HEK293 (cell line): ENCODE measurements at regions not wholly inside any gene's neighbourhood (a gene's known extent, or its start where the extent isn't known, plus 50 kb on each side); places are given as distances from the start of the nearest gene placed in this dataset.

Experiments
- CTCF ChIA-PET: fragments of 350-600 bp; formaldehyde crosslinking; extraction: SDS; loops from one replicate; lab custom pipeline; 2021; ENCODE audit warnings: antibody characterized with exemption; lab: Yijun Ruan, JAX
- POLR2A ChIA-PET: fragments of 300-600 bp; formaldehyde crosslinking; extraction: SDS; loops from one replicate; lab custom pipeline; 2020; ENCODE audit warnings: antibody characterized with exemption, inconsistent platforms; lab: Yijun Ruan, JAX
- H3K27ac ChIP-seq: fragments of 200-500 bp; sonication (Bioruptor generic); 2 replicates; pipeline ENCODE4 v1.5.1; 2014; ENCODE audit warnings: low read depth, low read length, control low read depth, inconsistent platforms; ENCODE audit errors: extremely low read depth
- H3K36me3 ChIP-seq, 2 experiments: fragments of 200-500 bp in 1 of 2; sonication (Bioruptor generic) in 1 of 2; 1 replicate in 1 of 2; 2 replicates in 1 of 2; pipeline ENCODE4 v1.5.1; 2014 to 2017; ENCODE audit warnings: inconsistent platforms in 2 of 2, low read length in 2 of 2; ENCODE audit not compliant: control insufficient read depth in 2 of 2, insufficient read depth in 1 of 2
- H3K4me1 ChIP-seq: fragments of 200-500 bp; sonication (Bioruptor generic); 2 replicates; pipeline ENCODE4 v1.5.1; 2014; ENCODE audit warnings: mild to moderate bottlenecking, low read length, inconsistent platforms; ENCODE audit not compliant: control insufficient read depth, insufficient read depth
- H3K4me3 ChIP-seq: 2 replicates; pipeline ENCODE4 v1.5.1; 2011; ENCODE audit warnings: low read depth, mild to moderate bottlenecking, control low read depth, low read length, moderate library complexity
- H3K9me3 ChIP-seq: fragments of 200-500 bp; sonication (Bioruptor generic); 2 replicates; pipeline ENCODE4 v1.5.1; 2014; ENCODE audit warnings: low read depth, low read length, inconsistent platforms; ENCODE audit not compliant: control insufficient read depth, insufficient read depth
- ELK4 ChIP-seq: IDR thresholded peaks from 2 replicates; pipeline ENCODE4 v1.6.1; 2011; ENCODE audit warnings: mild to moderate bottlenecking, low read depth, low read length, borderline replicate concordance
- KLF7 ChIP-seq: fragments of 450-650 bp; formaldehyde crosslinking; IDR thresholded peaks from 2 replicates; pipeline ENCODE4 v1.5.1; 2016; ENCODE audit warnings: missing biosample characterization, missing genetic modification characterization, borderline replicate concordance
- PATZ1 ChIP-seq: fragments of 450-650 bp; formaldehyde crosslinking; IDR thresholded peaks from 2 replicates; pipeline ENCODE4 v1.5.1; 2016; ENCODE audit warnings: missing biosample characterization, missing genetic modification characterization
- PRDM10 ChIP-seq: fragments of 450-650 bp; formaldehyde crosslinking; IDR thresholded peaks from 2 replicates; pipeline ENCODE4 v1.5.1; 2016; ENCODE audit warnings: missing biosample characterization, missing genetic modification characterization
- REPIN1 ChIP-seq: fragments of 450-650 bp; formaldehyde crosslinking; IDR thresholded peaks from 2 replicates; pipeline ENCODE4 v1.5.1; 2017; ENCODE audit warnings: missing biosample characterization, missing genetic modification characterization, low read depth
- ZNF239 ChIP-seq: fragments of 450-650 bp; formaldehyde crosslinking; IDR thresholded peaks from 2 replicates; pipeline ENCODE4 v1.5.1; 2016; ENCODE audit warnings: missing biosample characterization, missing genetic modification characterization
- ZNF302 ChIP-seq: fragments of 450-650 bp; formaldehyde crosslinking; IDR thresholded peaks from 2 replicates; pipeline ENCODE4 v1.5.1; 2016; ENCODE audit warnings: missing biosample characterization, missing genetic modification characterization, low read depth
- ZNF335 ChIP-seq: fragments of 450-650 bp; formaldehyde crosslinking; conservative IDR thresholded peaks from 2 replicates; pipeline ENCODE4 v1.5.1; 2016; ENCODE audit warnings: missing biosample characterization, missing genetic modification characterization
- ZNF398 ChIP-seq: fragments of 450-650 bp; formaldehyde crosslinking; IDR thresholded peaks from 2 replicates; pipeline ENCODE4 v1.5.1; 2017; ENCODE audit warnings: missing biosample characterization, missing genetic modification characterization
- ZNF48 ChIP-seq: fragments of 450-650 bp; formaldehyde crosslinking; IDR thresholded peaks from 2 replicates; pipeline ENCODE4 v1.5.1; 2016; ENCODE audit warnings: missing biosample characterization, missing genetic modification characterization
- ZNF555 ChIP-seq: fragments of 450-650 bp; formaldehyde crosslinking; conservative IDR thresholded peaks from 2 replicates; pipeline ENCODE4 v1.5.1; 2017; ENCODE audit warnings: missing biosample characterization, mild to moderate bottlenecking, missing genetic modification characterization, inconsistent platforms
- TF ChIP-seq, protein P1 (sequence below): fragments of 450-650 bp; formaldehyde crosslinking; IDR thresholded peaks from 2 replicates; pipeline ENCODE4 v1.5.1; 2017; ENCODE audit warnings: missing biosample characterization, missing genetic modification characterization

DNA sequence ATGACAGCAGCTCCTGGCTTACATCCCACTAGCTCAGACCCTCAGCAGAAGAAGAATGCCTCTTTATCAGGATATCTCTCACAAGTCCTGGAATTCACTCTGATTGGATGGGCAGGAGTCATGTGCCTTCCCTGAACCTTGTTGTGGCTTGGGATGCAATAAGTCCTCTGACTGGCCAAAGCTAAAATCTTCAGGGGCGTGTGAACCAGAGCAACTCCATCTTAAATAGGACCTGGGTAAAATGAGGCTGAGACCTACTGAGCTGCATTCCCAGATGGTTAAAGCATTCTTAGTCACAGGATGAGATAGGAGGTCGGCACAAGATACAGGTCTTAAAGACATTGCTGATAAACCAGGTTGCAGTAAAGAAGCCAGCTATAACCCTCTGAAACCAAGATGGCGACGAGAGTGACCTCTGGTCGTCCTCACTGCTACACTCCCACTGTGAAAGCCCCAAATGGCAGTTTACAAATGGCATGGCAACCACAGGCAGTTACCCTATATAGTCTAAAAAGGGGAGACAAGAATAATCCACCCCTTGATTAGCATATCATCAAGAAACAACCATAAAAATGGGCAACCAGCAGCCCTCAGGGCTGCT, 60.4 kb upstream of the FICD start:
- no peaks in the 10 kb centered on the region for H3K36me3 ChIP-seq
- TF ChIP-seq KLF7 (no peak), ZNF335 (tag by site-specific recombination) (0 out of 2 replicates have a peak, but pooled peaks have one; percentile 15)
- TF ChIP-seq, all 188 proteins: peak for 1
- no peak overlapping the region for H3K4me3 ChIP-seq
- POLR2A ChIA-PET = no interaction called here
- no peaks in the 10 kb centered on the region for H3K9me3 ChIP-seq
- H3K27ac ChIP-seq = no peak overlapping the region
- H3K4me1 ChIP-seq = no peaks in the 10 kb centered on the region
- CTCF ChIA-PET = interaction anchor here (0.6 to 1.3 kb wide), 3 partner anchors 33 to 536 kb away, joined by 3 read pairs; no protein-coding TSS in a partner anchor

DNA sequence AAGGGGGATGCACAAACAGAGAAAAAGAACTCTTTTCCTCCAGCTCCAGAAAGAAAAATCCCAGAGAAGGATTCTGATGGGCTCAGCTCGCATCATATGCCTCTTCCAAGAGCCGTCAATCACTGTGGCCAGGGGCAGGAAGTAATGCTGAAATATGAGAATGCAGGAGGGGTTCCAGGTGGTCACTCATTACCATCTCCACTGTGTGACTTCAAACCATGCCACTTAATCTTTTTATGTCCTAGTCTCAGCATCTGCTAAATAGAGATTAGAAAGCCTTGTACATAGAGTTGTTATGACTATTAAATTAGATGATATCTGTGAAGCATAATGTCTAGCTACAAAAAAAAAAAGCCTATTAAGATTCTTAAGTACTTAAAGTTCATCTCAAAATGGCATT, 65.6 kb upstream of the FICD start:
- Histone ChIP-seq H3K36me3 (no peaks in the 10 kb centered on the region), H3K27ac (no peak overlapping the region), H3K4me1 (no peaks in the 10 kb centered on the region), H3K4me3 (no peak overlapping the region), H3K9me3 (no peaks in the 10 kb centered on the region)
- CTCF ChIA-PET = no interaction called here
- POLR2A ChIA-PET = no interaction called here
- no peak for TF ChIP-seq ZNF398 (tag by site-specific recombination)
- TF ChIP-seq ZNF302 (tag by site-specific recombination) = no peak
- no peak for TF ChIP-seq PATZ1 (tag by site-specific recombination)
- TF ChIP-seq REPIN1 = no peak
- no peak for TF ChIP-seq ZNF48
- TF ChIP-seq, protein P1, sequence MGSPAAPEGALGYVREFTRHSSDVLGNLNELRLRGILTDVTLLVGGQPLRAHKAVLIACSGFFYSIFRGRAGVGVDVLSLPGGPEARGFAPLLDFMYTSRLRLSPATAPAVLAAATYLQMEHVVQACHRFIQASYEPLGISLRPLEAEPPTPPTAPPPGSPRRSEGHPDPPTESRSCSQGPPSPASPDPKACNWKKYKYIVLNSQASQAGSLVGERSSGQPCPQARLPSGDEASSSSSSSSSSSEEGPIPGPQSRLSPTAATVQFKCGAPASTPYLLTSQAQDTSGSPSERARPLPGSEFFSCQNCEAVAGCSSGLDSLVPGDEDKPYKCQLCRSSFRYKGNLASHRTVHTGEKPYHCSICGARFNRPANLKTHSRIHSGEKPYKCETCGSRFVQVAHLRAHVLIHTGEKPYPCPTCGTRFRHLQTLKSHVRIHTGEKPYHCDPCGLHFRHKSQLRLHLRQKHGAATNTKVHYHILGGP (tag by site-specific recombination) = no peak
- TF ChIP-seq ZNF555 (tag by site-specific recombination) = no peak
- TF ChIP-seq ZNF239 (tag by site-specific recombination) = no peak
- TF ChIP-seq PRDM10 = no peak
- TF ChIP-seq ELK4 = no peak
